GM12878 (cell line): ENCODE measurements at regions not wholly inside any gene's neighbourhood (a gene's known extent, or its start where the extent isn't known, plus 50 kb on each side); places are given as distances from the start of the nearest gene placed in this dataset.

Source experiments
- CBFB ChIP-seq: IDR thresholded peaks from 2 replicates; pipeline ENCODE4 v1.6.1; 2016; ENCODE audit warnings: antibody characterized with exemption, low read depth
- JUNB ChIP-seq: IDR thresholded peaks from 2 replicates; pipeline ENCODE4 v1.6.1; 2016; ENCODE audit warnings: antibody characterized with exemption, mild to moderate bottlenecking
- KAT2A ChIP-seq: conservative IDR thresholded peaks from 2 replicates; pipeline ENCODE4 v1.6.1; 2011; ENCODE audit warnings: low read depth, low read length; ENCODE audit not compliant: control insufficient read depth
- PRDM15 ChIP-seq: fragments of 450-650 bp; formaldehyde crosslinking; IDR thresholded peaks from 2 replicates; pipeline ENCODE4 v1.4.0; 2020; ENCODE audit warnings: mild to moderate bottlenecking, moderate library complexity
- ZNF622 ChIP-seq: fragments of 450-650 bp; IDR thresholded peaks from 2 replicates; pipeline ENCODE4 v1.6.1; 2017; ENCODE audit warnings: mild to moderate bottlenecking, inconsistent platforms
- TF ChIP-seq, protein P1 (sequence below): fragments of 450-650 bp; IDR thresholded peaks from 2 replicates; pipeline ENCODE4 v1.6.1; 2018; ENCODE audit warnings: mild to moderate bottlenecking, low read depth, moderate library complexity; ENCODE audit not compliant: partially characterized antibody

DNA sequence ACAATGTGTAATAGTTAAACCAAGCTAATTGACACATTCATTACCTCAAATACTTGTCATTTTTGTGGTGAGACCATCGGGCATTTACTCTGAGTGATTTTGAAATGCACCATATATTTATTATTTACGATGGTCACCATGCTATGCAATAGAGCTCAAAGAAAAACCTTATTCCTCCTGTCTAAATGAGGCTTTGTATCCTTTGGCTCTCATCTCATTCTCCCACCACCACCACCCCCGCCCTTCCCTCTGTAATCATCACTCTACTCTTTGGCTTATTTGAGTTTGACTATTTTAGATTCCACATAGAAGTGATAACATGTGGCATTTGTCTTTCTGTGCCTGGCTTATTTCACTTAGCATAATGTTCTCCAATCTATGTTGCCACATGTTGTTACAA, 124.9 kb downstream of the CYSLTR2 start (continued):
- TF ChIP-seq, protein P1, sequence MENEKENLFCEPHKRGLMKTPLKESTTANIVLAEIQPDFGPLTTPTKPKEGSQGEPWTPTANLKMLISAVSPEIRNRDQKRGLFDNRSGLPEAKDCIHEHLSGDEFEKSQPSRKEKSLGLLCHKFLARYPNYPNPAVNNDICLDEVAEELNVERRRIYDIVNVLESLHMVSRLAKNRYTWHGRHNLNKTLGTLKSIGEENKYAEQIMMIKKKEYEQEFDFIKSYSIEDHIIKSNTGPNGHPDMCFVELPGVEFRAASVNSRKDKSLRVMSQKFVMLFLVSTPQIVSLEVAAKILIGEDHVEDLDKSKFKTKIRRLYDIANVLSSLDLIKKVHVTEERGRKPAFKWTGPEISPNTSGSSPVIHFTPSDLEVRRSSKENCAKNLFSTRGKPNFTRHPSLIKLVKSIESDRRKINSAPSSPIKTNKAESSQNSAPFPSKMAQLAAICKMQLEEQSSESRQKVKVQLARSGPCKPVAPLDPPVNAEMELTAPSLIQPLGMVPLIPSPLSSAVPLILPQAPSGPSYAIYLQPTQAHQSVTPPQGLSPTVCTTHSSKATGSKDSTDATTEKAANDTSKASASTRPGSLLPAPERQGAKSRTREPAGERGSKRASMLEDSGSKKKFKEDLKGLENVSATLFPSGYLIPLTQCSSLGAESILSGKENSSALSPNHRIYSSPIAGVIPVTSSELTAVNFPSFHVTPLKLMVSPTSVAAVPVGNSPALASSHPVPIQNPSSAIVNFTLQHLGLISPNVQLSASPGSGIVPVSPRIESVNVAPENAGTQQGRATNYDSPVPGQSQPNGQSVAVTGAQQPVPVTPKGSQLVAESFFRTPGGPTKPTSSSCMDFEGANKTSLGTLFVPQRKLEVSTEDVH: no peak
- TF ChIP-seq PRDM15 (CRISPR knock-in tag) (no peak), ZNF622 (no peak), KAT2A (no peak), JUNB (no peak), CBFB (no peak)
- TF ChIP-seq, all 136 proteins: peak for 0
